ENCODE measurements at regions not wholly inside any gene's neighbourhood (a gene's known extent, or its start where the extent isn't known, plus 50 kb on each side); places are given as distances from the start of the nearest gene placed in this dataset.

DNA sequence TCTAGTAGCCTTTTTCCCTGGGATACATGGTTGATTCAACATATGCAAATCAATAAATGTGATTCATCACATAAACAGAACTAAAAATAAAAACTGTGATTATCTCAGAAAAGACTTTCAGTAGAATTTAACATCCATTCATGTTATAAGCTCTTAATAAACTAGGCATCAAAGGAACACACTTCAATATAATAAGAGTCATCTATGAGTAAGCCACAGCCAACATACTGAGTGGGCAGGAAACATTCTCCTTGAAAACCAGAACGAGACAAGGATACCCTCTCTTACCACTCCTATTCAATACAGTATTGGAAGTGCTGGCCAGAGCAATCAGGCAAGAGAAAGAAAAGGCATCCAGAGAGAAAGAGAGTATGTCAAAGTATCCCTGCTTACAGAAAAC lies 239.9 kb downstream of the ATPSCKMT start:
- no peak for DNase-seq

DNA sequence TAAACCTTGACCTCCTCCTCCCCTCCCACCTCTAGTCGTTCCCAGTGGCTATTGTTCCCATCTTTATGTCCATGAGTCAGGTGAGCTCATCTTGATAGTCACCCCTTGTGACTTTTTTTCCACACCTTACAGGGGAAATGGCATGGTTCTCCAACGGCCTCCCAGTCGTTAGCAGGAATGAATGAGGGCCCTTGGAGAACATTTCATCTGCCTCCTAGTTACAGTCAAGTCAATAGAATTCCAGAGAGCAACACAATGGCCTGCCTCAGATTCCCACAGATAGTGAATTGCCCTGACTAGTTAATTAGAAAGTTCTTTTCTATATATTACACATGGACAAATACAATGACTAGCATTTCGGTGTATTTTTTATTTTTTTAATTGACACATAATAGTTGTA lies 262.6 kb downstream of the ATPSCKMT start:
- no peak for DNase-seq

- DNase-seq: no peak
Observed at GRCh38 chr5:9977070-9977469, 272.6 kb downstream of the ATPSCKMT start.

- DNase-seq: no peak
Observed at GRCh38 chr5:9976621-9977020, 273.1 kb downstream of the ATPSCKMT start.

- no peak for DNase-seq
Observed at GRCh38 chr5:9972059-9972458, 277.6 kb downstream of the ATPSCKMT start.

DNA sequence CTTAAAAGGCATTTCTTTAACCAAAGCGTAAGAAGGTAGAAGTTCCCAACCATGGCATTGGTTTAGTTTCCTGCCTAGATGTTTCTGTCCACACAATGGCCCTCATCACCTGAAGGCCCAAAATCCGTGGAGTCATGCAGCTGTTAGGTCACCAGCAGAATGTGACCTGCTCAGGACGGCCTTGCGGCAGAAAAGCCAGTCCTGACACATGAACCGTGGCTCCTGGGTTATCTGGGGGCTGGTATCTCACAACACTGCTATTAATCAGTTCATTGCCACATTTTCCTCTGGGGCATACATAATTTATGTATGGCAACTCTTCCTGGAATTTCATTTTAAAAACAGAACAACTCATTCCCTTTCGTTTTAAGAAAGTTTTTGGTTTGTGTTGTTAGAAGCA lies 278.4 kb downstream of the ATPSCKMT start:
- DNase-seq: no peak

DNA sequence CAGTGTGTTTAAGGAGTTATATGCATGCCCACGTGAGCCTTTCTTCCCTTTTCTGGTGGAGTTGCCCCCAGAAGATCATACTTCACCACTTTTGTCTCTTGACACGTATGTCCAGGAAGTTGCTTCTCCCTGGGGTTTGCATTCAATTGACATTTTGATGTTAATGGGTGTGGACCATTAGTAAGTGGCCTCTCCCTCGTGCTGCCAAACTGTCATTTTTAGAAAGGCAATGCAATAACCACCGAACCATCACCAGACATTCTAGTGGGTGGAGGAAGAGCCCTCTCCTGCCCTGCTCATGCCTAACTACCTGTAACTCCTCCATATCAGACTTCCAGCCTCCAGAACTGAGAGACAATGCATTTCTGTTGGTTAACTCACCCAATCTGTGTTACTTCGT lies 290.8 kb downstream of the ATPSCKMT start:
- DNase-seq: no peak

DNA sequence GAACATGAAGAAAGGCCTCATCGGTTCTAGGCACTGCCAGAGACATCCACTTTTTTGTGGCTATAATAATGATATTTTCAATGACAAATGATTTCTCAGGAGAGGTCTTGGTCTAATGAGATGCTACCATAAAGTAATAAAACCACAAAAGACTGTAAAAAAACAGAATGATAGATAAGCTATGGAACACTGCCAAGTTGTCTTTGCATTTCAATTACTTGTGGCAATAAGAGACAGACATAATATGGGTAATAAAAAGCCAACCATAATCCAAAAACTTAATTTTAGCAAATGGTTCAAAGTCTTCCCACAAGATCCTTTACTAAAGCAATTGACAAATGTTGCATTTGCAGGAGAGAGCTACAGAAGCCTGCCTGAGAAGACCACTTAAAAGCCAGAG lies 292.5 kb downstream of the ATPSCKMT start:
- DNase-seq: no peak

GRCh38 chr5:9956725-9957124 lies 293.0 kb downstream of the ATPSCKMT start:
- DNase-seq: no peak

DNA sequence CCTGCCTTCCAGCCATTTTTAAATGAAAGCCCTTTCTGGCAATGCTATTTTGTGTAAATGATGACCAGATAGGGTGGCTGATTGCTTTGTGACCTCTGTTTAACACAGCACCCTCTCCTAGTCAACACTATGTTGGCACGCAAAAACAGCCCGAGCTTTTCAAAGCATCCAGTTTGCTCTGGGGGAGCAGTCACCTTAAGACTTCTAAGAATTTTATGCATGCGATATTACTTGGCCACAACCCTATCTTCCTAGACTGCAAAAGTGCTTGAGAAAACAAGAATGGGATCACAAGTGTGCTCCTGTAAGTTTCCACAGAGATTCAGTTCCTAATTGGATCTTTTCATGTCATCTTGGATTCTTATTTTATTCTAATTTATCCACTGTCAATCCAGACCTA lies 294.1 kb downstream of the ATPSCKMT start:
- no peak for DNase-seq

GRCh38 chr5:9954869-9955268 lies 294.8 kb downstream of the ATPSCKMT start:
- no peak for DNase-seq

DNA sequence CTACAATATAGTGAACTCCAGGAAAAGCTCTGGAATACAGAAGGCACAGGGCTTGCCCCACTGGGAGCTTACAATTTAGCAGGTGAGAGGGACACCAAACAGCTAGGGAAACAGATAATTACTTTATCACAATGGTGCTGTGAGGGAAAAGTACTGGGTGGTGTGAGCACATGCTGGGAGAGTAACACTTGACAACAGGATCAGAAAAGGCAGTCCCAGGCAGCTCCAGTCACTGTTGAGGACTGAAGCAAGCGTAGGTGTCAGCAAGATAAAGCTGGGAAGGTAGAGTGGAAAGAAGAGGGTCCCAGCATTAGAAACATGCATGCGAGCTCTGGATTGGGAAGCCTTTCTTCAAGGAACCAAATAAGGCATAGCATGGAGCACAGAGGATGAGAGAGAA lies 296.0 kb downstream of the ATPSCKMT start:
- no peak for DNase-seq

GRCh38 chr5:9951865-9952516 lies 297.7 kb downstream of the ATPSCKMT start:
- DNase-seq: no peak

DNA sequence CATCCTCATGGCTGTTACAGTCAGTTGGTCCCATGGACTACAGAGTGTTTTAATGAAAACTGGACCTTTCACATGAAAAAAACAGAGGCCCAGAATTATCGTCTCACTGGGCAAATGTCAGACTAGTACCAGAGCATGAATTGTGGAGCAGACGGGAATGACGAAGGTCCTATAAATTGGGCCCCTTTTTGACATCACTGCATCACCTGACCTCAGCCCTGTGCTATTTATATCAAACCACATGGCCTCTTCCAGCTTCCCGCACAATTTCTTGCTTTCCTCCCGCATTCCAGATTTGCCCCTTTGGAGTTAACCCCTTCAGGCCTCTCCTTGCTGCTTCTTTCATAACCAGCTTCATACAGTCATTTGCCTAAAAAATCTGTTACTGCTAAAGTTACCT lies 301.7 kb downstream of the ATPSCKMT start:
- peak; percentile 6 for DNase-seq

DNA sequence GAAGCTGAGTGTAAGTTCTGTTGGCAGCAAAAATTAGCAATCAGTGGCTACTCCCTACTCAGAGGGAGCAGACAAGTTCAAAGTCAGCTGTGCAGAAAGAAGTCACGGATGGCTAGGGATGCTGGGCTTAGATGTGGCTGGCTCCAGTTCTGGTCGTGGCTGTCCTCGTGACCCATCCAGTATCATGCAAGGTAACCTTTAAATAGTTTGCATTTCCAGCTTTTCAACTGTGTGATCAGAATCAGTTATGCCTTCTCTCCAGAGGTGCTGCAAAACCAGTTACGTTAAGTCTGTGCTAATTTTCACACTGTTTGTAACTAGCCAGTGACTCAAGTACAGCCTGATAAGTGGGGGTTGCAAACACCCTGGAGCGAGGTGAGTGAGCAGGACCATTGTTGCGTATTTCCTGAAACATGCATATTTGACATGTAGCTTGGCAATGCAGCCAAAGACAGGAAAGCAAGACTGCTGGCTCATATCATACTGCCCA lies 302.4 kb downstream of the ATPSCKMT start:
- peak; percentile 3 for DNase-seq

- DNase-seq: peak; percentile 2
Observed at GRCh38 chr5:9932770-9933169, 302.6 kb upstream of the TAS2R1 start.

- no peak for DNase-seq
Observed at GRCh38 chr5:9930156-9930555, 300.0 kb upstream of the TAS2R1 start.

- no peak for DNase-seq
Observed at GRCh38 chr5:9928326-9928725, 298.2 kb upstream of the TAS2R1 start.

- no peak for DNase-seq
Observed at GRCh38 chr5:9927521-9927997, 297.4 kb upstream of the TAS2R1 start.

DNA sequence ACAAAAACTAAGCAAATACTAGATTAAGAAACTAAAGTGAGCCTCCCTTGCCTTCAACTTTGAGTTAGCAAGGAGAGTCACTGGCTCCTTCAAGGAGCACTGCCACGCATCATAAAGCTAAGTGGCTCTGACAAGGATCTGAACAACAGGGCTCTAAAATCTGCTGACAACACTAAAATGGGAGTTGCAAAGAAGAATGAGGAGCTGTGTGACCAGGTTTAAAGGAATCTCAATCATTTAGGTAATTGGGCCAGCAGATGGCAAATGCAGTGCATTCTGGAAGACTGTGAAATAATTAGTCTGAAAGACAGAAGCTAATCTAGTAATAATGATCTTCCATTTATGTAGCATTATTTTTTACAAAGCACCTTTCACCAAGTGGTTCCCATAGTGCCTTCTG lies 297.0 kb upstream of the TAS2R1 start:
- peak; percentile 58 for DNase-seq

DNA sequence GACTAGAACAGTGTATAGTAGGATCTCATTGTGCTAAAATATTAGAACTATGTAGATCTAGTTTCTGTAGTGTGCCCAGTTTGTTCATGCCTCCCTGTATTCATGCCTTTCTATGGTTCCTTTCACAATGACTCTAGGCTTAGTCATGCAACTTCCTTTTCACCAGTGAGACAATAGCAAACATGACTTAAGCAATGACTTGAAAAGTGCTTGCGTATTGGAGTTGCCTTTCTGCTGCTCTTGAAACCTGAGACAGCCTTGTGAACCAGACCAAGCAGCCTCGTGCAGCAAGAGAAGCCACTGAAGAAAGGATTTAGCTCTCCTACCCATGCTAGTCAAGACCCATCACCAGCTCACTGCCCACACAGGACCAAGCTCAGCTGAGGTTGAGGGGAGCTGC lies 294.5 kb upstream of the TAS2R1 start:
- no peak for DNase-seq

GRCh38 chr5:9922719-9923118 lies 292.6 kb upstream of the TAS2R1 start:
- no peak for DNase-seq

DNA sequence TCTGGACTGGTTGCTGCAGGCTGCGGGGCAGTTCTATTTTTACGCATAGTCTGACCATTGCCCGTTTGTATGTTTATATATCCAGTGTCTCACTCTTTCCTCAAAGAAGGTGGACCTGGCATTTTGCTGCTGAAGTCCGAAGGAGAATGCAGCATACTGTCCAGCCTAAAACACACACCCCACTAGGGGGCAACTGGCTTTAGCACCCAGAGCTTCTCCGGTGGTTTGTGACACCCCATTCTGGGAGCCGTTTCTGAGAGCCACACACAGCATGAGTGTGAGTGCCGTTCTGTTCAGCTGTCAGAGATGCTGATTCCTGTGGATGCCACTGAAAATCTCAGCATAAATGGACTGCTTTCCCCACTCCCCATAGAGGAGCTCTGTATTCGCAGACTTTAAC lies 290.5 kb upstream of the TAS2R1 start:
- DNase-seq: no peak

DNA sequence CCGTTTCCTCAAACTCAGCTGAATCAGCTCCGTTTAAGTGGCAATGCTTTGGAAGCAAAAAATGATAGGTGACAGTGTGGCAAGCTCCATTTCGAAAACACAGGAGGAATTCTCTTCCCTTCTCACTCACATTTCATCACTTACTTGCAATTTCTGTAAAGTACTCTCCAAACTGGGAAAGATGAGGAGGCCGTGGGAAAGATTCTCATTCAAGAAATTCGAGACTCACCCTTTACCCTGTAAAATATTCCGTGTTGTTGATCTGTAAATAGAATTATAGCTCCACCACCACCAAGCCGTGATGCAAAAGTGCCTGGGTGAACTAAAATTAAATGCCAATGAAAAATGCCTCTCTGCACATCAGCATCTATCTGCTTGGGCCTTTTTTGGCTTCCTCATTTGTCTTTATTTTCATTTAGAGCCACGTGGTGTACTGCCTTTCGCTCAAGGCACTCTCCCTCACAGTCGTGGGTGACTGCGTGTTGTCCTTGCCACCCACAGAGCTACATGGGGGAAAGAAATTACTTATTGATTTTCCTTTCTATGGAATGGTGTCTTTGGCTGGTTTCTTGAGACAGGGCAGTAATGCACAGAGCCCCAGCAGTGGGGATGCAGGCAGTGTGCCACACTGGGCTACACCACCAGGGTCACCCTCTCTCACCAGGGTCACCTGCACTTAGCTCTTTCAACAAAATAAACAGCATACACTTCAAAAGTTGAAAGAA lies 289.3 kb upstream of the TAS2R1 start:
- DNase-seq: no peak

DNA sequence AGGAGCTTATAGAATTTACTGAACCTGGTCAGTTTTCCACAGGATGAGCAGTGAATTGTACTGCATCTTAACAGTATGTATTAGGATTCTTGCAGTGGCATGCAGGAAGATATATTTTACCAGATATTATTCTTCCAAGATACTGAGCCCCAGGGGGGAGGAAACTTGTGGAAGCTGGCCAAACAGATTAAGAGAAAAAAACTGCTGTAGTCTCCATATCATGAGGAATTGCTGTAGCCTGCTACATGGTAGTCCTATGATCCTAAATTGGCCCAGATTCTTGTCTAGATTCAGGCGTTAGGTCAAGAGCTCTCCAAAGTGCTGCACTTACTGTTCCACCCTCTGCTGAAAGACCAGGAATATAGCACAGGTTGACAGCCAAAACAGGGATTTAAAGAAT lies 275.5 kb upstream of the TAS2R1 start:
- no peak for DNase-seq
